Breast epithelium (tissue), 4 donors: ENCODE measurements at regions not wholly inside any gene's neighbourhood (a gene's known extent, or its start where the extent isn't known, plus 50 kb on each side); places are given as distances from the start of the nearest gene placed in this dataset.

Source experiments
- DNase-seq, 2 donors: peaks; one replicate each; pipeline ENCODE4 v3.0.0-alpha.2; 2019; ENCODE audit warnings: low spot score in 2 of 2
- H3K27ac ChIP-seq, 2 donors: fragments of 200-600 bp; sonication (generic) in 1 of 2; one replicate each; pipeline ENCODE4 v1.5.1; 2016 to 2019; ENCODE audit warnings: mild to moderate bottlenecking in 1 of 2
- H3K27me3 ChIP-seq, 2 donors: fragments of 200-600 bp; sonication (generic) in 1 of 2; one replicate each; pipeline versions ENCODE4 v1.5.1 to v1.6.0; 2017 to 2019; ENCODE audit warnings: control low read depth in 1 of 2, mild to moderate bottlenecking in 1 of 2
- H3K36me3 ChIP-seq: fragments of 200-600 bp; one replicate; pipeline ENCODE4 v1.5.1; 2019
- H3K4me1 ChIP-seq, 2 donors: fragments of 200-600 bp; sonication (generic); one replicate each; pipeline ENCODE4 v1.5.1; 2016 to 2019; ENCODE audit warnings: control low read depth in 1 of 2
- H3K4me3 ChIP-seq, 3 donors: fragments of 200-600 bp; sonication (generic); 1 replicate in 2 of 3; 2 replicates in 1 of 3; pipeline ENCODE4 v1.5.1; 2016 to 2019; ENCODE audit warnings: mild to moderate bottlenecking in 3 of 3, moderate library complexity in 2 of 3
- H3K9me3 ChIP-seq, 2 donors: fragments of 200-600 bp; sonication (generic) in 1 of 2; one replicate each; pipeline ENCODE4 v1.5.1; 2016 to 2019; ENCODE audit warnings: control low read depth in 1 of 2
- POLR2A ChIP-seq: fragments of 450-650 bp; IDR thresholded peaks from one replicate; pipeline ENCODE4 v1.6.1; 2016; ENCODE audit warnings: antibody characterized with exemption, mild to moderate bottlenecking, moderate library complexity
- POLR2AphosphoS5 ChIP-seq, 3 donors: sonication (generic); formaldehyde crosslinking; IDR thresholded peaks; one replicate each; pipeline ENCODE4 v1.6.1; 2017; ENCODE audit warnings: antibody characterized with exemption in 3 of 3
- intact Hi-C: fragments of 100-400 bp; cut with DNase I; formaldehyde crosslinking; loops from one replicate; pipeline ENCODE4 v1.15.1; 2023; ENCODE audit warnings: low total_unique reads
- TF ChIP-seq, protein P1 (sequence below), 3 donors: fragments of 450-650 bp; IDR thresholded peaks; one replicate each; pipeline ENCODE4 v1.5.1; 2016 to 2017; ENCODE audit warnings: antibody characterized with exemption in 3 of 3, mild to moderate bottlenecking in 3 of 3, moderate library complexity in 3 of 3

DNA sequence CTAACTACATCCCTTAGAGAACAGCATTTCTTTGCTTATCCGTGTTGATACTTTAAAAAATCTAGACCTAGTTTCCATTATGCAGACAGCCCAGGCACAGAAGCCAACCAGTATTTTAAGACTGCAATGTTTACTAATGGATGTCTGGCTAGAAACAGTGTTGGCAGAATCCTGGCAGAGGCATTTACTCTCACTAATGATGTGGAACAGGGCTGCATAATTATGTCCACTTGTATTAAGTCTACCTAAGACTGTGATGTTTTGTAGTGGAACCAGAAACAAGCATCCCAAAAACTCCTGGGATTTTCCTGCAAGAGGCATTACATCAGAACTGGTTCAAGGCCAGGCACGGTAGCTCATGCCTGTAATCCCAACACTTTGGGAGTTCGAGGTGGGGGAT is 50.2 kb upstream of the PICALM start:
- TF ChIP-seq POLR2AphosphoS5 (IDR thresholded peaks at IDR 0.05) (no peak), POLR2A (no peak)
- TF ChIP-seq, protein P1, sequence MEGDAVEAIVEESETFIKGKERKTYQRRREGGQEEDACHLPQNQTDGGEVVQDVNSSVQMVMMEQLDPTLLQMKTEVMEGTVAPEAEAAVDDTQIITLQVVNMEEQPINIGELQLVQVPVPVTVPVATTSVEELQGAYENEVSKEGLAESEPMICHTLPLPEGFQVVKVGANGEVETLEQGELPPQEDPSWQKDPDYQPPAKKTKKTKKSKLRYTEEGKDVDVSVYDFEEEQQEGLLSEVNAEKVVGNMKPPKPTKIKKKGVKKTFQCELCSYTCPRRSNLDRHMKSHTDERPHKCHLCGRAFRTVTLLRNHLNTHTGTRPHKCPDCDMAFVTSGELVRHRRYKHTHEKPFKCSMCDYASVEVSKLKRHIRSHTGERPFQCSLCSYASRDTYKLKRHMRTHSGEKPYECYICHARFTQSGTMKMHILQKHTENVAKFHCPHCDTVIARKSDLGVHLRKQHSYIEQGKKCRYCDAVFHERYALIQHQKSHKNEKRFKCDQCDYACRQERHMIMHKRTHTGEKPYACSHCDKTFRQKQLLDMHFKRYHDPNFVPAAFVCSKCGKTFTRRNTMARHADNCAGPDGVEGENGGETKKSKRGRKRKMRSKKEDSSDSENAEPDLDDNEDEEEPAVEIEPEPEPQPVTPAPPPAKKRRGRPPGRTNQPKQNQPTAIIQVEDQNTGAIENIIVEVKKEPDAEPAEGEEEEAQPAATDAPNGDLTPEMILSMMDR (IDR thresholded peaks at IDR 0.05), result no peak
- no peak overlapping the region for H3K27ac ChIP-seq
- H3K4me3 ChIP-seq, result no peak overlapping the region
- no peaks in the 10 kb centered on the region for H3K9me3 ChIP-seq
- no peaks in the 10 kb centered on the region for H3K27me3 ChIP-seq
- intact Hi-C loops, result no loop called here
- DNase-seq, result no peak
- no peaks in the 10 kb centered on the region for H3K4me1 ChIP-seq
- H3K36me3 ChIP-seq, result no peaks in the 10 kb centered on the region
